WTC11 (cell line): ENCODE measurements at regions not wholly inside any gene's neighbourhood (a gene's known extent, or its start where the extent isn't known, plus 50 kb on each side); places are given as distances from the start of the nearest gene placed in this dataset.

Experiments
- ATAC-seq: fragments of 200-7000 bp; cut with Tn5 transposase; 2 replicates; pipeline ENCODE4 v1.10.0; 2021; ENCODE audit warnings: mild to moderate bottlenecking, moderate library complexity
- CTCF ChIA-PET: fragments of 300-600 bp; sonication (Branson Sonifier 250); formaldehyde crosslinking; loops from one replicate; lab custom pipeline; 2021; ENCODE audit warnings: antibody characterized with exemption; lab: Charles Lee
- POLR2A ChIA-PET: fragments of 350-600 bp; sonication (Branson Sonifier 250); formaldehyde crosslinking; loops from one replicate; lab custom pipeline; 2021; ENCODE audit warnings: antibody characterized with exemption; lab: Charles Lee
- DNase-seq: peaks from one replicate; pipeline ENCODE4 v3.0.0; 2021; ENCODE audit warnings: low spot score
- H3K27ac Mint-ChIP-seq: 2 replicates; pipeline ENCODE4 v1.8.0; 2021; ENCODE audit warnings: mixed read lengths
- H3K27me3 Mint-ChIP-seq: 2 replicates; pipeline ENCODE4 v1.8.0; 2021; ENCODE audit warnings: low read depth, mild to moderate bottlenecking, moderate library complexity, mixed read lengths
- H3K36me3 Mint-ChIP-seq: 2 replicates; pipeline ENCODE4 v1.8.0; 2021; ENCODE audit warnings: mixed read lengths
- H3K4me1 Mint-ChIP-seq: 2 replicates; pipeline ENCODE4 v1.8.0; 2022; ENCODE audit warnings: mixed read lengths
- H3K4me3 Mint-ChIP-seq: 2 replicates; pipeline ENCODE4 v1.8.0; 2021; ENCODE audit warnings: mild to moderate bottlenecking, moderate library complexity, mixed read lengths
- H3K9me3 Mint-ChIP-seq: 2 replicates; pipeline ENCODE4 v1.8.0; 2021; ENCODE audit warnings: mixed read lengths
- E2F4 ChIP-seq: sonication (generic); formaldehyde crosslinking; IDR thresholded peaks from 2 replicates; pipeline ENCODE4 v1.8.1; 2022; ENCODE audit warnings: low read depth, mild to moderate bottlenecking, moderate library complexity, missing genetic modification reagents, borderline replicate concordance
- ESRRA ChIP-seq: sonication (generic); formaldehyde crosslinking; IDR thresholded peaks from 2 replicates; pipeline ENCODE4 v1.8.1; 2022; ENCODE audit warnings: mild to moderate bottlenecking, missing genetic modification reagents, borderline replicate concordance
- FOXK1 ChIP-seq: sonication (generic); formaldehyde crosslinking; IDR thresholded peaks from 2 replicates; pipeline ENCODE4 v1.8.0; 2022; ENCODE audit warnings: mild to moderate bottlenecking, moderate library complexity, missing genetic modification reagents
- GRHL2 ChIP-seq: fragments of 250-450 bp; sonication (Bioruptor Pico); IDR thresholded peaks from 2 replicates; pipeline ENCODE4 v1.8.0; 2022; ENCODE audit warnings: mild to moderate bottlenecking, moderate library complexity; ENCODE audit not compliant: insufficient replicate concordance, severe bottlenecking
- GTF2I ChIP-seq: fragments of 250-450 bp; sonication (Bioruptor Pico); conservative IDR thresholded peaks from 2 replicates; pipeline ENCODE4 v1.4.0; 2021; ENCODE audit warnings: mild to moderate bottlenecking
- JAZF1 ChIP-seq: fragments of 250-450 bp; sonication (Bioruptor Pico); IDR thresholded peaks from 2 replicates; pipeline ENCODE4 v1.9.0; 2021; ENCODE audit warnings: moderate library complexity, mild to moderate bottlenecking, inconsistent platforms
- JUN ChIP-seq: sonication (generic); formaldehyde crosslinking; IDR thresholded peaks from 2 replicates; pipeline ENCODE4 v1.8.0; 2023; ENCODE audit warnings: mild to moderate bottlenecking, missing genetic modification reagents
- MXD4 ChIP-seq: fragments of 250-450 bp; sonication (Bioruptor Pico); IDR thresholded peaks from 2 replicates; pipeline ENCODE4 v1.8.0; 2021; ENCODE audit warnings: mild to moderate bottlenecking, moderate library complexity, borderline replicate concordance
- NFE2L1 ChIP-seq: sonication (generic); formaldehyde crosslinking; IDR thresholded peaks from 2 replicates; pipeline ENCODE4 v1.8.1; 2023; ENCODE audit warnings: missing genetic modification reagents
- SOX15 ChIP-seq: fragments of 250-450 bp; sonication (Bioruptor Pico); IDR thresholded peaks from 2 replicates; pipeline ENCODE4 v1.9.0; 2021; ENCODE audit warnings: mild to moderate bottlenecking
- SP1 ChIP-seq: sonication (generic); formaldehyde crosslinking; conservative IDR thresholded peaks from 2 replicates; pipeline ENCODE4 v1.8.1; 2022; ENCODE audit warnings: missing genetic modification reagents
- TEAD4 ChIP-seq: sonication (generic); formaldehyde crosslinking; IDR thresholded peaks from 2 replicates; pipeline ENCODE4 v1.8.0; 2022; ENCODE audit warnings: mild to moderate bottlenecking, missing genetic modification reagents
- ZBTB43 ChIP-seq: sonication (generic); formaldehyde crosslinking; IDR thresholded peaks from 2 replicates; pipeline ENCODE4 v1.8.1; 2023; ENCODE audit warnings: mild to moderate bottlenecking, missing genetic modification reagents
- ZNF121 ChIP-seq: sonication (generic); formaldehyde crosslinking; IDR thresholded peaks from 2 replicates; pipeline ENCODE4 v1.8.0; 2023; ENCODE audit warnings: missing genetic modification reagents
- TF ChIP-seq, protein P1 (sequence below): sonication (generic); formaldehyde crosslinking; IDR thresholded peaks from 2 replicates; pipeline ENCODE4 v1.8.1; 2023; ENCODE audit warnings: mild to moderate bottlenecking, missing genetic modification reagents, borderline replicate concordance
- TF ChIP-seq, protein P2 (sequence below): fragments of 250-450 bp; sonication (Bioruptor Pico); IDR thresholded peaks from 2 replicates; pipeline ENCODE4 v1.9.0; 2021; ENCODE audit warnings: mild to moderate bottlenecking
- TF ChIP-seq, protein P3 (sequence below): sonication (generic); formaldehyde crosslinking; IDR thresholded peaks from 2 replicates; pipeline ENCODE4 v1.8.1; 2022; ENCODE audit warnings: mild to moderate bottlenecking, missing genetic modification reagents, moderate library complexity, borderline replicate concordance
- TF ChIP-seq, protein P4 (sequence below): sonication (generic); formaldehyde crosslinking; IDR thresholded peaks from 2 replicates; pipeline ENCODE4 v1.8.0; 2023; ENCODE audit warnings: missing genetic modification reagents, mild to moderate bottlenecking, borderline replicate concordance

GRCh38 chr4:22055954-22056353 is 107.4 kb upstream of the KCNIP4 start:
- ChIA-PET POLR2A (no interaction called here), CTCF (no interaction called here)
- DNase-seq (no peak), ATAC-seq (no peak)
- peaks cover 32% of the 10 kb centered on the region for H3K9me3 Mint-ChIP-seq
- no peaks in the 10 kb centered on the region for H3K4me1 Mint-ChIP-seq
- TF ChIP-seq SOX15, result no peak
- TF ChIP-seq MXD4 (CRISPR knock-in tag), result no peak
- TF ChIP-seq, protein P1, sequence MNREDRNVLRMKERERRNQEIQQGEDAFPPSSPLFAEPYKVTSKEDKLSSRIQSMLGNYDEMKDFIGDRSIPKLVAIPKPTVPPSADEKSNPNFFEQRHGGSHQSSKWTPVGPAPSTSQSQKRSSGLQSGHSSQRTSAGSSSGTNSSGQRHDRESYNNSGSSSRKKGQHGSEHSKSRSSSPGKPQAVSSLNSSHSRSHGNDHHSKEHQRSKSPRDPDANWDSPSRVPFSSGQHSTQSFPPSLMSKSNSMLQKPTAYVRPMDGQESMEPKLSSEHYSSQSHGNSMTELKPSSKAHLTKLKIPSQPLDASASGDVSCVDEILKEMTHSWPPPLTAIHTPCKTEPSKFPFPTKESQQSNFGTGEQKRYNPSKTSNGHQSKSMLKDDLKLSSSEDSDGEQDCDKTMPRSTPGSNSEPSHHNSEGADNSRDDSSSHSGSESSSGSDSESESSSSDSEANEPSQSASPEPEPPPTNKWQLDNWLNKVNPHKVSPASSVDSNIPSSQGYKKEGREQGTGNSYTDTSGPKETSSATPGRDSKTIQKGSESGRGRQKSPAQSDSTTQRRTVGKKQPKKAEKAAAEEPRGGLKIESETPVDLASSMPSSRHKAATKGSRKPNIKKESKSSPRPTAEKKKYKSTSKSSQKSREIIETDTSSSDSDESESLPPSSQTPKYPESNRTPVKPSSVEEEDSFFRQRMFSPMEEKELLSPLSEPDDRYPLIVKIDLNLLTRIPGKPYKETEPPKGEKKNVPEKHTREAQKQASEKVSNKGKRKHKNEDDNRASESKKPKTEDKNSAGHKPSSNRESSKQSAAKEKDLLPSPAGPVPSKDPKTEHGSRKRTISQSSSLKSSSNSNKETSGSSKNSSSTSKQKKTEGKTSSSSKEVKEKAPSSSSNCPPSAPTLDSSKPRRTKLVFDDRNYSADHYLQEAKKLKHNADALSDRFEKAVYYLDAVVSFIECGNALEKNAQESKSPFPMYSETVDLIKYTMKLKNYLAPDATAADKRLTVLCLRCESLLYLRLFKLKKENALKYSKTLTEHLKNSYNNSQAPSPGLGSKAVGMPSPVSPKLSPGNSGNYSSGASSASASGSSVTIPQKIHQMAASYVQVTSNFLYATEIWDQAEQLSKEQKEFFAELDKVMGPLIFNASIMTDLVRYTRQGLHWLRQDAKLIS (CRISPR knock-in tag), result no peak
- H3K27me3 Mint-ChIP-seq, result no peaks in the 10 kb centered on the region
- H3K4me3 Mint-ChIP-seq, result no peak overlapping the region
- H3K36me3 Mint-ChIP-seq, result 0 out of 2 replicates have a peak, but pooled peaks cover 2% of the 10 kb centered on the region
- H3K27ac Mint-ChIP-seq, result no peak overlapping the region

DNA sequence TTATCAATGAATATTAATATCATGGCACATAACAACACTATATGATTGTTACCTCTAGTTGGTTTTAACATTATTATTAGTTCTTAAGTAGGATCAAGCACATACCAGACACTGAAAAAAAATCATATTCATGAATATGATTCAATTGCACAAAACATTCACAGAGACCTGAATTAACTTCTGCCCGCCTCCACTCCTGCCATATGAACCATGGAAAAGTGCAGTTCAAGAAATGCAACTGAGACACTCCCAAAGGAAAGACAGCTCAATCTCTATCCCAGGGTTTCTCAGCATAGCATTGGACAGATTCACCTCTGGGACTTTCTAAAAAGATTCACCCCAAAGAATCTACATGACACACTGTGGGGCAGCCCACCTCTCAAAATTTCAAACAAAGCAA is 103.5 kb upstream of the KCNIP4 start:
- Mint-ChIP-seq H3K4me3 (no peak overlapping the region), H3K36me3 (peaks cover 4% of the 10 kb centered on the region; the same call in 1 of the 2 replicates), H3K27me3 (no peaks in the 10 kb centered on the region), H3K27ac (no peak overlapping the region), H3K4me1 (no peaks in the 10 kb centered on the region), H3K9me3 (peaks cover 20% of the 10 kb centered on the region)
- ATAC-seq, result no peak
- POLR2A ChIA-PET, result no interaction called here
- CTCF ChIA-PET, result no interaction called here
- TF ChIP-seq ZBTB43 (CRISPR knock-in tag), result no peak
- TF ChIP-seq, protein P2, sequence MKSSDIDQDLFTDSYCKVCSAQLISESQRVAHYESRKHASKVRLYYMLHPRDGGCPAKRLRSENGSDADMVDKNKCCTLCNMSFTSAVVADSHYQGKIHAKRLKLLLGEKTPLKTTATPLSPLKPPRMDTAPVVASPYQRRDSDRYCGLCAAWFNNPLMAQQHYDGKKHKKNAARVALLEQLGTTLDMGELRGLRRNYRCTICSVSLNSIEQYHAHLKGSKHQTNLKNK (CRISPR knock-in tag), result no peak
- TF ChIP-seq TEAD4 (CRISPR knock-in tag), result no peak
- no peak for DNase-seq

GRCh38 chr4:22048323-22048722 is 99.8 kb upstream of the KCNIP4 start:
- no peak for TF ChIP-seq GTF2I (CRISPR knock-in tag)
- TF ChIP-seq ZNF121 (CRISPR knock-in tag), result no peak
- TF ChIP-seq, protein P3, sequence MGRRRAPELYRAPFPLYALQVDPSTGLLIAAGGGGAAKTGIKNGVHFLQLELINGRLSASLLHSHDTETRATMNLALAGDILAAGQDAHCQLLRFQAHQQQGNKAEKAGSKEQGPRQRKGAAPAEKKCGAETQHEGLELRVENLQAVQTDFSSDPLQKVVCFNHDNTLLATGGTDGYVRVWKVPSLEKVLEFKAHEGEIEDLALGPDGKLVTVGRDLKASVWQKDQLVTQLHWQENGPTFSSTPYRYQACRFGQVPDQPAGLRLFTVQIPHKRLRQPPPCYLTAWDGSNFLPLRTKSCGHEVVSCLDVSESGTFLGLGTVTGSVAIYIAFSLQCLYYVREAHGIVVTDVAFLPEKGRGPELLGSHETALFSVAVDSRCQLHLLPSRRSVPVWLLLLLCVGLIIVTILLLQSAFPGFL, result no peak
- TF ChIP-seq E2F4 (CRISPR knock-in tag), result no peak
- no peak for TF ChIP-seq JUN (CRISPR knock-in tag)
- no peak for TF ChIP-seq SP1 (CRISPR knock-in tag)
- no peak for TF ChIP-seq FOXK1 (CRISPR knock-in tag)
- no peak for TF ChIP-seq MXD4 (CRISPR knock-in tag)
- TF ChIP-seq ESRRA (CRISPR knock-in tag), result no peak
- TF ChIP-seq NFE2L1, result no peak
- TF ChIP-seq, protein P4, sequence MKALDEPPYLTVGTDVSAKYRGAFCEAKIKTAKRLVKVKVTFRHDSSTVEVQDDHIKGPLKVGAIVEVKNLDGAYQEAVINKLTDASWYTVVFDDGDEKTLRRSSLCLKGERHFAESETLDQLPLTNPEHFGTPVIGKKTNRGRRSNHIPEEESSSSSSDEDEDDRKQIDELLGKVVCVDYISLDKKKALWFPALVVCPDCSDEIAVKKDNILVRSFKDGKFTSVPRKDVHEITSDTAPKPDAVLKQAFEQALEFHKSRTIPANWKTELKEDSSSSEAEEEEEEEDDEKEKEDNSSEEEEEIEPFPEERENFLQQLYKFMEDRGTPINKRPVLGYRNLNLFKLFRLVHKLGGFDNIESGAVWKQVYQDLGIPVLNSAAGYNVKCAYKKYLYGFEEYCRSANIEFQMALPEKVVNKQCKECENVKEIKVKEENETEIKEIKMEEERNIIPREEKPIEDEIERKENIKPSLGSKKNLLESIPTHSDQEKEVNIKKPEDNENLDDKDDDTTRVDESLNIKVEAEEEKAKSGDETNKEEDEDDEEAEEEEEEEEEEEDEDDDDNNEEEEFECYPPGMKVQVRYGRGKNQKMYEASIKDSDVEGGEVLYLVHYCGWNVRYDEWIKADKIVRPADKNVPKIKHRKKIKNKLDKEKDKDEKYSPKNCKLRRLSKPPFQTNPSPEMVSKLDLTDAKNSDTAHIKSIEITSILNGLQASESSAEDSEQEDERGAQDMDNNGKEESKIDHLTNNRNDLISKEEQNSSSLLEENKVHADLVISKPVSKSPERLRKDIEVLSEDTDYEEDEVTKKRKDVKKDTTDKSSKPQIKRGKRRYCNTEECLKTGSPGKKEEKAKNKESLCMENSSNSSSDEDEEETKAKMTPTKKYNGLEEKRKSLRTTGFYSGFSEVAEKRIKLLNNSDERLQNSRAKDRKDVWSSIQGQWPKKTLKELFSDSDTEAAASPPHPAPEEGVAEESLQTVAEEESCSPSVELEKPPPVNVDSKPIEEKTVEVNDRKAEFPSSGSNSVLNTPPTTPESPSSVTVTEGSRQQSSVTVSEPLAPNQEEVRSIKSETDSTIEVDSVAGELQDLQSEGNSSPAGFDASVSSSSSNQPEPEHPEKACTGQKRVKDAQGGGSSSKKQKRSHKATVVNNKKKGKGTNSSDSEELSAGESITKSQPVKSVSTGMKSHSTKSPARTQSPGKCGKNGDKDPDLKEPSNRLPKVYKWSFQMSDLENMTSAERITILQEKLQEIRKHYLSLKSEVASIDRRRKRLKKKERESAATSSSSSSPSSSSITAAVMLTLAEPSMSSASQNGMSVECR (CRISPR knock-in tag), result no peak
- TF ChIP-seq JAZF1, result no peak
- TF ChIP-seq GRHL2 (CRISPR knock-in tag), result no peak
- ChIA-PET CTCF (no interaction called here), POLR2A (no interaction called here)
- no peak for DNase-seq
- no peak for ATAC-seq
- H3K4me3 Mint-ChIP-seq, result no peak overlapping the region
- H3K27me3 Mint-ChIP-seq, result no peaks in the 10 kb centered on the region
- H3K9me3 Mint-ChIP-seq, result peaks cover 24% of the 10 kb centered on the region
- H3K36me3 Mint-ChIP-seq, result peaks cover 4% of the 10 kb centered on the region; the same call in 1 of the 2 replicates
- H3K27ac Mint-ChIP-seq, result no peak overlapping the region
- no peaks in the 10 kb centered on the region for H3K4me1 Mint-ChIP-seq
